Spleen (tissue), 11 donors: ENCODE measurements at regions not wholly inside any gene's neighbourhood (a gene's known extent, or its start where the extent isn't known, plus 50 kb on each side); places are given as distances from the start of the nearest gene placed in this dataset.

Experiments
- DNase-seq: peaks from one replicate; pipeline ENCODE4 v3.0.0-alpha.2; 2020
- H3K27ac ChIP-seq, 8 donors: fragments of 200-600 bp; sonication (generic) in 7 of 8; 1 replicate in 4 of 8; 2 replicates in 4 of 8; pipeline versions ENCODE4 v1.5.0 to v1.8.0; 2016 to 2021; ENCODE audit warnings: inconsistent platforms in 4 of 8, mild to moderate bottlenecking in 4 of 8, moderate library complexity in 1 of 8
- H3K27me3 ChIP-seq, 7 donors: fragments of 200-600 bp; sonication (generic) in 6 of 7; replicated peaks in 1 of 7; 1 replicate in 4 of 7; 2 replicates in 3 of 7; pipeline versions ENCODE4 v1.5.0 to v1.8.0; 2016 to 2021; ENCODE audit warnings: inconsistent platforms in 3 of 7, mild to moderate bottlenecking in 1 of 7
- H3K36me3 ChIP-seq, 6 donors: fragments of 200-600 bp; sonication (generic) in 5 of 6; 1 replicate in 4 of 6; 2 replicates in 2 of 6; pipeline versions ENCODE4 v1.5.0 to v1.8.0; 2016 to 2021; ENCODE audit warnings: inconsistent platforms in 2 of 6
- H3K4me1 ChIP-seq, 6 donors: fragments of 200-600 bp; sonication (generic) in 5 of 6; 1 replicate in 3 of 6; 2 replicates in 3 of 6; pipeline versions ENCODE4 v1.5.0 to v1.8.0; 2016 to 2021; ENCODE audit warnings: inconsistent platforms in 3 of 6
- H3K4me3 ChIP-seq, 8 donors: fragments of 200-600 bp; sonication (generic) in 7 of 8; 1 replicate in 4 of 8; 2 replicates in 4 of 8; pipeline versions ENCODE4 v1.5.0 to v1.8.0; 2016 to 2021; ENCODE audit warnings: inconsistent platforms in 4 of 8, mild to moderate bottlenecking in 4 of 8, moderate library complexity in 2 of 8
- H3K9me3 ChIP-seq, 8 donors: fragments of 200-600 bp; sonication (generic) in 7 of 8; 1 replicate in 4 of 8; 2 replicates in 4 of 8; pipeline versions ENCODE4 v1.5.0 to v1.8.0; 2016 to 2021; ENCODE audit warnings: inconsistent platforms in 4 of 8
- CTCF ChIP-seq, 11 experiments: fragments of 200-600 bp in 7 of 11; fragments of 450-650 bp in 4 of 11; sonication (generic) in 4 of 11; IDR thresholded peaks in 8 of 11; conservative IDR thresholded peaks in 3 of 11; 1 replicate in 7 of 11; 2 replicates in 4 of 11; pipeline versions ENCODE4 v1.4.0 to v1.8.0; 2016 to 2021; ENCODE audit warnings: antibody characterized with exemption in 11 of 11, inconsistent platforms in 4 of 11, mild to moderate bottlenecking in 1 of 11
- POLR2A ChIP-seq, 3 donors: fragments of 450-650 bp; IDR thresholded peaks; one replicate each; pipeline ENCODE4 v1.5.1; 2017; ENCODE audit warnings: antibody characterized with exemption in 3 of 3, mild to moderate bottlenecking in 1 of 3
- POLR2AphosphoS5 ChIP-seq, 3 donors: sonication (generic); formaldehyde crosslinking; IDR thresholded peaks; one replicate each; pipeline ENCODE4 v1.5.1; 2017; ENCODE audit warnings: antibody characterized with exemption in 3 of 3
- WGBS, 5 donors: extraction: QIAGEN DNeasy Blood & Tissue Kit in 3 of 5; methylation state at CpG; one replicate each; pipeline versions ENCODE4 v1.1.5 to v1.1.7; 2013 to 2018; 5-methylcytosine and 5-hydroxymethylcytosine counted together
- intact Hi-C: fragments of 100-400 bp; cut with DNase I; formaldehyde crosslinking; loops from one replicate; pipeline ENCODE4 v1.15.0; 2023; ENCODE audit warnings: low total_unique reads
- donor health status: healthy with polysubstance abuse.
- donor health status: DM: no; HTN: no; CAD: no; lungs with moderate emphysema.
- donor health status: DM: no; HTN: no; CAD: no.
- donor health status: Bipolar disorder and iron deficiency.
- donor health status: healthy.
- donor health status: DM: no; HTN: no; CAD: no.
- donor health status: DM: yes; HTN: yes; CAD: no.

- H3K27ac ChIP-seq, result peak overlapping the region in 1 of 8 donors; percentile 9
- 66 to 82% (median 78%) methylated on average over 5 to 6 of the region's 6 CpGs for WGBS, 5 donors
These were observed 146.3 kb upstream of the ATP6AP2 start for GRCh38 chrX:40434443-40434842.

GRCh38 chrX:40433160-40433559, 147.6 kb upstream of the ATP6AP2 start:
- H3K4me1 ChIP-seq, result peaks cover 0 to 10% (median 0%) of the 10 kb centered on the region in 6 donors
- no peak for TF ChIP-seq POLR2AphosphoS5 (IDR thresholded peaks at IDR 0.05)
- no peak for TF ChIP-seq CTCF (IDR thresholded peaks at IDR 0.05 in 8 of 11, conservative IDR thresholded peaks at IDR 0.05 in 3 of 11)
- TF ChIP-seq POLR2A (IDR thresholded peaks at IDR 0.05), result no peak
- H3K27me3 ChIP-seq, result peaks cover 0 to 5% (median 0%) of the 10 kb centered on the region in 7 donors
- no peaks in the 10 kb centered on the region for H3K36me3 ChIP-seq
- 94 to 100% (median 97%) methylated on average over 2 of the region's 2 CpGs for WGBS, 5 donors
- H3K27ac ChIP-seq, result no peak overlapping the region
- H3K9me3 ChIP-seq, result peaks cover 0 to 21% (median 7%) of the 10 kb centered on the region in 8 donors
- intact Hi-C loops, result no loop called here
- DNase-seq, result no peak
- no peak overlapping the region for H3K4me3 ChIP-seq

More at GRCh38 chrX:40434443-40434842, 146.3 kb upstream of the ATP6AP2 start:
- intact Hi-C loops, result no loop called here
- Histone ChIP-seq H3K9me3 (peaks cover 0 to 10% (median 0%) of the 10 kb centered on the region in 8 donors), H3K4me1 (peaks cover 0 to 10% (median 0%) of the 10 kb centered on the region in 6 donors), H3K36me3 (no peaks in the 10 kb centered on the region), H3K4me3 (peak overlapping the region in 2 of 8 donors; percentile 6 to 27), H3K27me3 (peaks cover 0 to 5% (median 0%) of the 10 kb centered on the region in 7 donors)
- no peak for TF ChIP-seq CTCF (IDR thresholded peaks at IDR 0.05 in 8 of 11, conservative IDR thresholded peaks at IDR 0.05 in 3 of 11)
- no peak for TF ChIP-seq POLR2A (IDR thresholded peaks at IDR 0.05)
- no peak for TF ChIP-seq POLR2AphosphoS5 (IDR thresholded peaks at IDR 0.05)
- DNase-seq, result no peak

- 58 to 79% (median 62%) methylated on average over 3 of the region's 3 CpGs for WGBS, 5 donors
- peaks cover 0 to 11% (median 0%) of the 10 kb centered on the region in 7 donors for H3K27me3 ChIP-seq
- no peak overlapping the region for H3K4me3 ChIP-seq
- H3K27ac ChIP-seq, result no peak overlapping the region
- intact Hi-C loops, result no loop called here
- no peak for DNase-seq
- H3K36me3 ChIP-seq, result no peaks in the 10 kb centered on the region
- no peak for TF ChIP-seq CTCF (IDR thresholded peaks at IDR 0.05 in 8 of 11, conservative IDR thresholded peaks at IDR 0.05 in 3 of 11)
- no peak for TF ChIP-seq POLR2A (IDR thresholded peaks at IDR 0.05)
- no peak for TF ChIP-seq POLR2AphosphoS5 (IDR thresholded peaks at IDR 0.05)
- H3K4me1 ChIP-seq, result no peaks in the 10 kb centered on the region
- H3K9me3 ChIP-seq, result peaks cover 0 to 26% (median 9%) of the 10 kb centered on the region in 8 donors
These were observed 156.5 kb upstream of the ATP6AP2 start for GRCh38 chrX:40424259-40424658.

- TF ChIP-seq CTCF (IDR thresholded peaks at IDR 0.05 in 8 of 11, conservative IDR thresholded peaks at IDR 0.05 in 3 of 11) (no peak), POLR2A (IDR thresholded peaks at IDR 0.05) (no peak), POLR2AphosphoS5 (IDR thresholded peaks at IDR 0.05) (no peak)
- 68 to 100% (median 89%) methylated on average over 1 to 3 of the region's 3 CpGs for WGBS, 5 donors
- Histone ChIP-seq H3K9me3 (peaks cover 0 to 17% (median under 1%) of the 10 kb centered on the region in 8 donors), H3K4me1 (peaks cover 0 to 5% (median 0%) of the 10 kb centered on the region in 6 donors), H3K27ac (no peak overlapping the region), H3K4me3 (no peak overlapping the region), H3K36me3 (no peaks in the 10 kb centered on the region), H3K27me3 (peaks cover 0 to 11% (median 0%) of the 10 kb centered on the region in 7 donors)
- intact Hi-C loops, result no loop called here
- no peak for DNase-seq
These were observed 157.5 kb upstream of the ATP6AP2 start for GRCh38 chrX:40423299-40423698.
